ENCODE measurements at regions not wholly inside any gene's neighbourhood (a gene's known extent, or its start where the extent isn't known, plus 50 kb on each side); places are given as distances from the start of the nearest gene placed in this dataset.

DNA sequence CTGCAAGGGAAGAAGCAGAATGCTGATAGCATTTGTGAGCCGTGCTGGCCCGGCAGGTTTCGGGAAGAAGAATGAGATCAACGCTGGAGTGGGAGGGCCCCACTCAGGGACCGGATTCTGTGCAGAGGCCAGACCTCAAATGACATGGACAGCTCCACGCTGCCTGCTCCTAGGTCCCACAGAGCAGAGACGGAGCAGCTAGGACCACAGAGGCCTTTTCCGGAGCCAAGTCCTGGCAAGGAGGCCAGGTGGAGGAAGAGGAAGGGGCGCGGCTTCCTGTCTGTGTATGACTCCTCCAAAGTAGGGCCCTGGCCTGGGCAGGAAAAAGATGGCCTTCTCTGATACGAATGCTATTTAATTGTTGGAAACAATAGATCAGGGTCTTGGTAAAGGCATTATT, 139.9 kb downstream of the LRRC30 start:
- TF ChIP-seq ZNF404 (tag by site-specific recombination; IDR thresholded peaks at IDR 0.05), result no peak
- TF ChIP-seq ZSCAN18 (tag by site-specific recombination; IDR thresholded peaks at IDR 0.05), result no peak
- TF ChIP-seq SETDB1 (IDR thresholded peaks at IDR 0.05; ENCODE audit: insufficient read length, low read length), result no peak
- TF ChIP-seq ZNF132 (tag by site-specific recombination; IDR thresholded peaks at IDR 0.05; ENCODE audit: borderline replicate concordance), result no peak
- TF ChIP-seq ZFP41 (tag by site-specific recombination; IDR thresholded peaks at IDR 0.05; ENCODE audit: borderline replicate concordance), result no peak
- no peak for TF ChIP-seq ZNF366 (tag by site-specific recombination; conservative IDR thresholded peaks at IDR 0.05)

Measured in HEK293 (cell line).